ENCODE measurements at regions not wholly inside any gene's neighbourhood (a gene's known extent, or its start where the extent isn't known, plus 50 kb on each side); places are given as distances from the start of the nearest gene placed in this dataset.

DNA sequence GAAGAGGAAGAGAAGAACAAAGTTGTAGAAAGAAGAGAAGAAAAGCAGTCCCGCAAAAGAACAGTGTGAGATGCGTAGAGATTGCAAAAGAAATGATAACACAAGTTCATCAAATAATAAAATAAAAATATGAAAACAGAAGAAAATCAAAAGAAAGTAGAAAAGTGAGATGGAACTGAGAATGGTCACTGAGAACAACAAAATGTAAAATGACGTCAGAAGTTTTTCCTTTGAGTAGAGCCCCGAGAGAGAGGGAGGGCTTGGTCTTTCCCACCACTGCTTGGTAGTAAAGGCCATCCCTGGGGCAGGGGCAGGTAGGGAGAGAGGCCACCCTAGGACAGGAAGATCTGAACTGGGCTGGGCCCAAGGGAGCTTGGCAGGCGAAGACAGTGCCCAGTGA is 533.7 kb downstream of the QKI start:
- TF ChIP-seq, protein P1, sequence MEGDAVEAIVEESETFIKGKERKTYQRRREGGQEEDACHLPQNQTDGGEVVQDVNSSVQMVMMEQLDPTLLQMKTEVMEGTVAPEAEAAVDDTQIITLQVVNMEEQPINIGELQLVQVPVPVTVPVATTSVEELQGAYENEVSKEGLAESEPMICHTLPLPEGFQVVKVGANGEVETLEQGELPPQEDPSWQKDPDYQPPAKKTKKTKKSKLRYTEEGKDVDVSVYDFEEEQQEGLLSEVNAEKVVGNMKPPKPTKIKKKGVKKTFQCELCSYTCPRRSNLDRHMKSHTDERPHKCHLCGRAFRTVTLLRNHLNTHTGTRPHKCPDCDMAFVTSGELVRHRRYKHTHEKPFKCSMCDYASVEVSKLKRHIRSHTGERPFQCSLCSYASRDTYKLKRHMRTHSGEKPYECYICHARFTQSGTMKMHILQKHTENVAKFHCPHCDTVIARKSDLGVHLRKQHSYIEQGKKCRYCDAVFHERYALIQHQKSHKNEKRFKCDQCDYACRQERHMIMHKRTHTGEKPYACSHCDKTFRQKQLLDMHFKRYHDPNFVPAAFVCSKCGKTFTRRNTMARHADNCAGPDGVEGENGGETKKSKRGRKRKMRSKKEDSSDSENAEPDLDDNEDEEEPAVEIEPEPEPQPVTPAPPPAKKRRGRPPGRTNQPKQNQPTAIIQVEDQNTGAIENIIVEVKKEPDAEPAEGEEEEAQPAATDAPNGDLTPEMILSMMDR (IDR thresholded peaks at IDR 0.05; ENCODE audit: low read length, missing control alignments) = no peak
- DNase-seq (ENCODE audit: low read depth) = no peak
- no peak overlapping the region for H3K4me3 ChIP-seq (replicated peaks; ENCODE audit: low read depth, low read length)

GRCh38 chr6:163947276-163947675 is 532.8 kb downstream of the QKI start:
- TF ChIP-seq, protein P1 (IDR thresholded peaks at IDR 0.05; ENCODE audit: low read length, missing control alignments) = no peak
- H3K4me3 ChIP-seq (replicated peaks; ENCODE audit: low read depth, low read length) = no peak overlapping the region
- no peak for DNase-seq (ENCODE audit: low read depth)

GRCh38 chr6:163946437-163946836 is 531.9 kb downstream of the QKI start:
- no peak for DNase-seq (ENCODE audit: low read depth)
- H3K4me3 ChIP-seq (replicated peaks; ENCODE audit: low read depth, low read length) = no peak overlapping the region
- TF ChIP-seq, protein P1 (IDR thresholded peaks at IDR 0.05; ENCODE audit: low read length, missing control alignments) = no peak

DNA sequence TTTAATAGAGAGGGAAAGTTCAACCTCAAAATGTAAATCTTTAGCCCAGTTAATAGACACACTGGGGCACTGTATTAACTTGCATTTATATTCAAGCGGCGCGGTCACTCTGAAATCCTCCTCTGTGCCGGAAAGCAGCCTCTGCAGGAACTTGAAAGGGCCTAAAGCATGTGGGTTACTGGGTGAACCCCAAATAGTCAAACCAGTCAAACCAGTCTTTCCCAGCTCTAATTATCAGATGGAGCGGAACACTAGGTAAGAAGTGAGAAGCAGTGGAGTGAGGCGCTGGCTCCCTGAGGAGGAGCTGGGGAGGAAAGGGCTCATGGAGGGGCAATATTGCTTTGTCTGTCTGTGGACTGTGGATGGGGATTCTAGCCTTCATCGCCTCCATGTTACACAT is 531.3 kb downstream of the QKI start:
- TF ChIP-seq, protein P1 (IDR thresholded peaks at IDR 0.05; ENCODE audit: low read length, missing control alignments) = no peak
- no peak for DNase-seq (ENCODE audit: low read depth)
- H3K4me3 ChIP-seq (replicated peaks; ENCODE audit: low read depth, low read length) = no peak overlapping the region

DNA sequence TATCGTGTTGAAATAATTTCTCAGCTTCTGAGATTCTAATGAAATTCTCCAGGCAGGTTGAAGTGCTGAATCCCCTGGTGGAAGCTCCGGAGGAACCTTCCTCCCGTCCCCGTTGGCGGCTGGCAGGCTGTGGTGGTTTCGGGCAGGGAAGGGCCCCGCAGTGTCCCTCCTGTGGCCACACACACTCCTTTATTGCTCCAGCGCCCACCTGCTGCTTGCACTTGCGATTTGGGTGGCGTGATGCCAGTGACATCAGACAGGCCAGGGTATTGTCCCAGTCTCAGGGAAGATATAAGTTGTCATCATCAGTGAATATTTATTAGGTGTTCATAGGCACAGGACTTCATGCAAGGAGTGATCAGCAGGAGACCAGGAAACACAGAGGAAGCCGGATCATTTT is 530.4 kb downstream of the QKI start:
- no peak overlapping the region for H3K4me3 ChIP-seq (replicated peaks; ENCODE audit: low read depth, low read length)
- DNase-seq (ENCODE audit: low read depth) = no peak
- TF ChIP-seq, protein P1 (IDR thresholded peaks at IDR 0.05; ENCODE audit: low read length, missing control alignments) = no peak

DNA sequence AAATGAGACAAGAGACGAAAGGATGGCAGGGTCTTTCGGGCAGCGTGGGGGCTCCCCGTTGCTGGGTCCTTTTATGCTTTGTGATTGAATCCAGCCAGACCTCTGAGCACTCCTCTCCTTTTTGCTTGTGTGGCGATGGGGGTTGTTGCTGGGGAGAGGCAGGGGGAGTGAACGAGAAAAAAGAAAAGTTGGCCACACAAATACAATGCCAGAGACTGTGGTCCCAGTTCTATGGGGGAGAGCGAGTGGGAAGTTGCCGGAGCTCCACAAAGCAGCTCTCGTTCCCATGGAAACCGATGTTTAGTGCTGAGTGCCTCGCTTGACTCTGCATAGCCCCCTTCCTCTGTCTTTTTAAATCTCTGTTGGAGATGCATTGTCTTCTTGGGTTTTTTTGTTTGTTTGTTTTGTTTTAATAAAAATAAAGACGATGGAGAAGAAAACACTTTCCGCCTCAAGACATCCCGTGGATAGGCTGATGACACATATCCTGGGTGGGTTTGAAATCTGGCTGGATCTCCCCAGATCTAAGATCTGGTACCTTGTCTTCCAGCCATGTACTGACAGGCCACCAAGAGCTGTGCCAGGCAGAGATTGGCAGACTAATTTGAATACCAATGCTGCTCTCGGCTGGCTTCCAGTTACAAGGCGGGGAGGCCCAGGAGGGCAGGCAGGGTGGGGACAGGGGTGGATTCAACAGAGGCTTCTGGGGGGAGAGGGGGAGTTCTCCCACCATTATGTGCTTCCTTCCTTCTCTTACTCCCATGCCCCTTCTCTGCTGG is 529.3 kb downstream of the QKI start:
- TF ChIP-seq, protein P1 (IDR thresholded peaks at IDR 0.05; ENCODE audit: low read length, missing control alignments) = no peak
- DNase-seq (ENCODE audit: low read depth) = peak; percentile 30
- H3K4me3 ChIP-seq (replicated peaks; ENCODE audit: low read depth, low read length) = no peak overlapping the region

- no peak for DNase-seq (ENCODE audit: low read depth)
- TF ChIP-seq, protein P1 (IDR thresholded peaks at IDR 0.05; ENCODE audit: low read length, missing control alignments) = no peak
- no peak overlapping the region for H3K4me3 ChIP-seq (replicated peaks; ENCODE audit: low read depth, low read length)
Observed at GRCh38 chr6:163942790-163943189, 528.3 kb downstream of the QKI start.
